Neuronal stem cell (in vitro differentiated cells): ENCODE measurements at regions not wholly inside any gene's neighbourhood (a gene's known extent, or its start where the extent isn't known, plus 50 kb on each side); places are given as distances from the start of the nearest gene placed in this dataset.

ENCODE experiments used
- DNase-seq: peaks from one replicate; pipeline ENCODE4 v3.0.0-alpha.2; 2013; ENCODE audit warnings: low spot score
- H2AFZ ChIP-seq: one replicate; pipeline ENCODE4 v1.6.1; 2013; ENCODE audit warnings: mild to moderate bottlenecking, low read length, inconsistent platforms
- H2AK5ac ChIP-seq: 2 replicates; pipeline ENCODE4 v1.6.1; 2013; ENCODE audit warnings: low read depth, mild to moderate bottlenecking, inconsistent platforms, low read length, moderate library complexity, mixed read lengths
- H2BK120ac ChIP-seq: 2 replicates; pipeline ENCODE4 v1.6.1; 2013; ENCODE audit warnings: low read depth, mild to moderate bottlenecking, inconsistent platforms, low read length, moderate library complexity, mixed read lengths
- H2BK12ac ChIP-seq: one replicate; pipeline ENCODE4 v1.6.1; 2013; ENCODE audit warnings: low read length, inconsistent platforms
- H2BK15ac ChIP-seq: 2 replicates; pipeline ENCODE4 v1.6.1; 2013; ENCODE audit warnings: mild to moderate bottlenecking, low read length, inconsistent platforms, mixed read lengths
- H2BK5ac ChIP-seq: one replicate; pipeline ENCODE4 v1.6.1; 2013; ENCODE audit warnings: inconsistent platforms, mild to moderate bottlenecking, low read length, moderate library complexity
- H3K14ac ChIP-seq: one replicate; pipeline ENCODE4 v1.6.1; 2013; ENCODE audit warnings: low read length, inconsistent platforms
- H3K18ac ChIP-seq: 2 replicates; pipeline ENCODE4 v1.6.1; 2013; ENCODE audit warnings: low read length, inconsistent platforms
- H3K23ac ChIP-seq: 2 replicates; pipeline ENCODE4 v1.6.1; 2013; ENCODE audit warnings: low read depth, mild to moderate bottlenecking, mixed read lengths, low read length, inconsistent platforms; ENCODE audit not compliant: poor library complexity
- H3K27ac ChIP-seq: replicated peaks from 3 replicates; pipeline ENCODE4 v1.5.1; 2013; ENCODE audit warnings: low read length, inconsistent platforms
- H3K27me3 ChIP-seq, 3 experiments: 2 replicates each; pipeline ENCODE4 v1.6.1; 2013; ENCODE audit warnings: low read length in 3 of 3, mild to moderate bottlenecking in 2 of 3, inconsistent platforms in 1 of 3, low read depth in 1 of 3, mixed read lengths in 1 of 3, moderate library complexity in 1 of 3; ENCODE audit not compliant: control insufficient read depth in 3 of 3, insufficient read depth in 3 of 3
- H3K36me3 ChIP-seq, 2 donors: replicated peaks in 1 of 2; 2 replicates each; pipeline ENCODE4 v1.6.1; 2013; ENCODE audit warnings: low read length in 2 of 2; ENCODE audit not compliant: control insufficient read depth in 2 of 2, insufficient read depth in 2 of 2
- H3K4ac ChIP-seq: 2 replicates; pipeline ENCODE4 v1.6.1; 2013; ENCODE audit warnings: inconsistent platforms, mild to moderate bottlenecking, low read length, moderate library complexity
- H3K4me1 ChIP-seq, 2 donors: 1 replicate in 1 of 2; 2 replicates in 1 of 2; pipeline ENCODE4 v1.6.1; 2013; ENCODE audit warnings: low read length in 2 of 2, low read depth in 1 of 2; ENCODE audit not compliant: control insufficient read depth in 2 of 2, insufficient read depth in 1 of 2
- H3K4me2 ChIP-seq: one replicate; pipeline ENCODE4 v1.6.1; 2013; ENCODE audit warnings: mild to moderate bottlenecking, low read length, inconsistent platforms; ENCODE audit not compliant: insufficient read depth, poor library complexity, severe bottlenecking
- H3K4me3 ChIP-seq, 2 donors: 2 replicates each; pipeline ENCODE4 v1.5.1; 2013; ENCODE audit warnings: low read length in 2 of 2, mild to moderate bottlenecking in 2 of 2, inconsistent platforms in 1 of 2, moderate library complexity in 1 of 2
- H3K79me1 ChIP-seq: one replicate; pipeline ENCODE4 v1.6.1; 2013; ENCODE audit warnings: low read depth, mild to moderate bottlenecking, inconsistent platforms, low read length, moderate library complexity
- H3K9ac ChIP-seq: one replicate; pipeline ENCODE4 v1.6.1; 2013; ENCODE audit warnings: mild to moderate bottlenecking, low read depth, low read length, inconsistent platforms; ENCODE audit not compliant: poor library complexity
- H3K9me3 ChIP-seq, 2 donors: replicated peaks in 1 of 2; 2 replicates each; pipeline versions ENCODE3 to v1.6.1; 2013; ENCODE audit warnings: low read length in 2 of 2, mild to moderate bottlenecking in 2 of 2, inconsistent platforms in 1 of 2, low read depth in 1 of 2, mixed read lengths in 1 of 2, moderate library complexity in 1 of 2; ENCODE audit not compliant: control insufficient read depth in 2 of 2, insufficient read depth in 1 of 2
- H4K8ac ChIP-seq: one replicate; pipeline ENCODE4 v1.6.1; 2013; ENCODE audit warnings: low read depth, mild to moderate bottlenecking, inconsistent platforms, low read length, moderate library complexity
- H4K91ac ChIP-seq: one replicate; pipeline ENCODE4 v1.6.1; 2013; ENCODE audit warnings: low read length, low read depth, mild to moderate bottlenecking, inconsistent platforms; ENCODE audit not compliant: poor library complexity
- WGBS, 2 donors: extraction: QIAGEN DNeasy Blood & Tissue Kit; methylation state at CpG; one replicate each; pipeline ENCODE4 v1.1.7; 2013; ENCODE audit warnings: missing lambda C conversion rate in 2 of 2, mixed read lengths in 1 of 2; ENCODE audit not compliant: insufficient read length in 2 of 2, insufficient replicate concordance in 1 of 2; ENCODE audit errors: extremely low coverage in 2 of 2; 5-methylcytosine and 5-hydroxymethylcytosine counted together

DNA sequence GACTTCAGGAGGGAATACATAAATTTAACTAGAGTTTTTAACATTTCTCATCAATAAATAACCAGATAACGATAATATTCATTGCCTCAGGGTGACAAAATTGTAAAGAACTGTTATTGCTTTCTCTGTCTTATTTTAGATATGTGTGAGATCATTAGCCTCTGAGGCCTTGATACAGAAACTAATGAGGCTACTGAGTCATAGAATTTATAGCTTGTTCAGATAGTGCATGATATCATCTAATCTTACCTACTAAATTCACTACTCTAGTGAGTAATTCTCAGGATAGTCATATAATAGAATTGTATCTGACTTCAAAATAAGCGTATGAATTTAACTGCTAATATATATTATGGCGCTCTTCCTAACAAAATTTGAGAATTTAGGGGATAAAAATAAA lies 360.8 kb upstream of the KLHL1 start:
- H3K9me3 ChIP-seq = no peaks in the 10 kb centered on the region
- no peak overlapping the region for H4K8ac ChIP-seq
- no peaks in the 10 kb centered on the region for H3K36me3 ChIP-seq
- no peak overlapping the region for H3K27ac ChIP-seq
- H2BK120ac ChIP-seq = no peak overlapping the region
- H2BK15ac ChIP-seq = no peak overlapping the region
- no peak overlapping the region for H3K4ac ChIP-seq
- no peak overlapping the region for H3K14ac ChIP-seq
- no peak overlapping the region for H2BK12ac ChIP-seq
- no peak overlapping the region for H3K23ac ChIP-seq
- no peak overlapping the region for H2AFZ ChIP-seq
- no peak for DNase-seq
- no peaks in the 10 kb centered on the region for H3K79me1 ChIP-seq
- H3K4me3 ChIP-seq = no peak overlapping the region
- H3K4me2 ChIP-seq = no peak overlapping the region
- H2AK5ac ChIP-seq = no peak overlapping the region
- no CpG with 5 or more reads among the region's 3 CpGs for WGBS, 2 donors
- no peaks in the 10 kb centered on the region for H3K4me1 ChIP-seq
- no peak overlapping the region for H2BK5ac ChIP-seq
- H3K18ac ChIP-seq = no peak overlapping the region
- no peaks in the 10 kb centered on the region for H3K27me3 ChIP-seq
- no peak overlapping the region for H3K9ac ChIP-seq
- no peak overlapping the region for H4K91ac ChIP-seq

- no peak overlapping the region for H4K8ac ChIP-seq
- no peak overlapping the region for H2AK5ac ChIP-seq
- no peak overlapping the region for H2BK12ac ChIP-seq
- H3K79me1 ChIP-seq = no peaks in the 10 kb centered on the region
- no peak overlapping the region for H3K27ac ChIP-seq
- no peak for DNase-seq
- no peak overlapping the region for H3K23ac ChIP-seq
- H3K9ac ChIP-seq = no peak overlapping the region
- H2AFZ ChIP-seq = no peak overlapping the region
- no peak overlapping the region for H4K91ac ChIP-seq
- no peak overlapping the region for H3K4ac ChIP-seq
- H3K4me2 ChIP-seq = no peak overlapping the region
- WGBS, 2 donors = no CpG with 5 or more reads among the region's 1 CpG
- H3K9me3 ChIP-seq = no peaks in the 10 kb centered on the region
- H2BK120ac ChIP-seq = no peak overlapping the region
- no peak overlapping the region for H3K18ac ChIP-seq
- no peaks in the 10 kb centered on the region for H3K27me3 ChIP-seq
- no peaks in the 10 kb centered on the region for H3K36me3 ChIP-seq
- H2BK5ac ChIP-seq = no peak overlapping the region
- H3K14ac ChIP-seq = no peak overlapping the region
- H2BK15ac ChIP-seq = no peak overlapping the region
- no peak overlapping the region for H3K4me3 ChIP-seq
- H3K4me1 ChIP-seq = no peaks in the 10 kb centered on the region
Measured at GRCh38 chr13:70457474-70457873, 349.2 kb upstream of the KLHL1 start.

GRCh38 chr13:70448820-70449219 lies 340.6 kb upstream of the KLHL1 start:
- Histone ChIP-seq H3K9me3 (no peaks in the 10 kb centered on the region), H3K36me3 (no peaks in the 10 kb centered on the region), H3K4me1 (no peaks in the 10 kb centered on the region), H3K23ac (no peak overlapping the region), H2BK15ac (no peak overlapping the region), H3K4me3 (no peak overlapping the region), H4K91ac (no peak overlapping the region), H3K27me3 (no peaks in the 10 kb centered on the region), H3K18ac (no peak overlapping the region), H2AFZ (no peak overlapping the region), H2AK5ac (no peak overlapping the region), H3K27ac (no peak overlapping the region), H3K9ac (no peak overlapping the region), H3K4ac (no peak overlapping the region), H4K8ac (no peak overlapping the region), H3K79me1 (no peaks in the 10 kb centered on the region), H3K4me2 (no peak overlapping the region), H2BK12ac (no peak overlapping the region), H2BK120ac (no peak overlapping the region), H3K14ac (no peak overlapping the region), H2BK5ac (no peak overlapping the region)
- no CpG with 5 or more reads among the region's 2 CpGs for WGBS, 2 donors
- DNase-seq = no peak

GRCh38 chr13:70432276-70432805 lies 324.1 kb upstream of the KLHL1 start:
- no peak overlapping the region for H3K23ac ChIP-seq
- no peak overlapping the region for H2BK15ac ChIP-seq
- H3K14ac ChIP-seq = no peak overlapping the region
- DNase-seq = no peak
- no peak overlapping the region for H4K8ac ChIP-seq
- no peak overlapping the region for H3K4me3 ChIP-seq
- no peaks in the 10 kb centered on the region for H3K9me3 ChIP-seq
- H3K4ac ChIP-seq = no peak overlapping the region
- no peak overlapping the region for H3K27ac ChIP-seq
- H3K4me2 ChIP-seq = no peak overlapping the region
- no peak overlapping the region for H3K9ac ChIP-seq
- H3K36me3 ChIP-seq = no peaks in the 10 kb centered on the region
- H3K4me1 ChIP-seq = peaks cover 0 to 3% of the 10 kb centered on the region in 2 donors
- H2AFZ ChIP-seq = peak overlapping the region; percentile 54
- no peak overlapping the region for H2BK5ac ChIP-seq
- H3K27me3 ChIP-seq = no peaks in the 10 kb centered on the region
- no peak overlapping the region for H4K91ac ChIP-seq
- H2AK5ac ChIP-seq = no peak overlapping the region
- H2BK12ac ChIP-seq = no peak overlapping the region
- no peak overlapping the region for H3K18ac ChIP-seq
- WGBS, 2 donors = no CpG with 5 or more reads among the region's 2 CpGs
- H2BK120ac ChIP-seq = no peak overlapping the region
- no peaks in the 10 kb centered on the region for H3K79me1 ChIP-seq
